ENCODE measurements at regions not wholly inside any gene's neighbourhood (a gene's known extent, or its start where the extent isn't known, plus 50 kb on each side); places are given as distances from the start of the nearest gene placed in this dataset.
A peak's percentile ranks its signal among the peaks of the same experiment; 100 is the strongest.

DNA sequence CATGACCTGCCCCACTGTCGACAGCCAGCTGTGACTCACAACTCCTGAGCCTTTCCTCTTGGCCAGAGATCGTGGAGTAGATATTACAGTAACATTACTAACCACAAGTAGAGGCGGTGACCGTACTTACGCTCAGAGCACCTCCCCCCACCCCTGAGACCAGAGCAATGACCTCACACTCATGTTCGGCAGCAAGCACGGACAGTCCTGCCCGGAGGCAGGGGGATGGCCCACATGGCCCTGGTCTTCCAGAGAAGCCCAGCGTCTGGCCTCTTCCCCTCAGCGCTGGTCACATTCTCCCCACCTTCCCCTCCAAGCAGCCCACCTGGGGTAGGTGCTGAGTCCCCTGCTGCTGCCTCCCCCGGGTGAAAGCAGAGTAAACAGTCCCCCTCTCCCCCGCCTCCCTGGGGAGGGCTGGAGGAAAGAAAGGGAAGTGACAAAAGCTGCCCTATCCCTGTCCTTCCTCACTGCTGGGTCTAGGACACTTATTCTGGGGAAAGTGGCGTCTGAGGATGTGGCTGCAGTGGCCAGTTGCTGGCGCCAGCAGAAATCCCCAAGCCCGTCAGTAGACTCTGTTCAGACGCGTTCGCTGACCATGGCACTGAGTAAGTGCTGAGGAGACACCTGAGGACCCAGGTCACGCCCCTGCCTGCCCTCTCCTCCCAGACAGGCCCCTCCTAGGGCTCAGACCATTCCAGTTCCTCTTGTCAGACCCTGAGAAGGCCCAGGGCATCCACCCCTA, 68.5 kb downstream of the MRPL14 start (continued):
- TF ChIP-seq, protein P1, sequence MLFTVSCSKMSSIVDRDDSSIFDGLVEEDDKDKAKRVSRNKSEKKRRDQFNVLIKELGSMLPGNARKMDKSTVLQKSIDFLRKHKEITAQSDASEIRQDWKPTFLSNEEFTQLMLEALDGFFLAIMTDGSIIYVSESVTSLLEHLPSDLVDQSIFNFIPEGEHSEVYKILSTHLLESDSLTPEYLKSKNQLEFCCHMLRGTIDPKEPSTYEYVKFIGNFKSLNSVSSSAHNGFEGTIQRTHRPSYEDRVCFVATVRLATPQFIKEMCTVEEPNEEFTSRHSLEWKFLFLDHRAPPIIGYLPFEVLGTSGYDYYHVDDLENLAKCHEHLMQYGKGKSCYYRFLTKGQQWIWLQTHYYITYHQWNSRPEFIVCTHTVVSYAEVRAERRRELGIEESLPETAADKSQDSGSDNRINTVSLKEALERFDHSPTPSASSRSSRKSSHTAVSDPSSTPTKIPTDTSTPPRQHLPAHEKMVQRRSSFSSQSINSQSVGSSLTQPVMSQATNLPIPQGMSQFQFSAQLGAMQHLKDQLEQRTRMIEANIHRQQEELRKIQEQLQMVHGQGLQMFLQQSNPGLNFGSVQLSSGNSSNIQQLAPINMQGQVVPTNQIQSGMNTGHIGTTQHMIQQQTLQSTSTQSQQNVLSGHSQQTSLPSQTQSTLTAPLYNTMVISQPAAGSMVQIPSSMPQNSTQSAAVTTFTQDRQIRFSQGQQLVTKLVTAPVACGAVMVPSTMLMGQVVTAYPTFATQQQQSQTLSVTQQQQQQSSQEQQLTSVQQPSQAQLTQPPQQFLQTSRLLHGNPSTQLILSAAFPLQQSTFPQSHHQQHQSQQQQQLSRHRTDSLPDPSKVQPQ (CRISPR knock-in tag; IDR thresholded peaks at IDR 0.05; ENCODE audit: borderline replicate concordance), result no peak; the same call in 1 of the 2 replicates
- TF ChIP-seq ZNF586 (CRISPR knock-in tag; conservative IDR thresholded peaks at IDR 0.05) (no peak), KLF6 (CRISPR knock-in tag; IDR thresholded peaks at IDR 0.05; ENCODE audit: borderline replicate concordance) (peak; percentile 96; the same call in 1 of the 2 replicates), NFIX (CRISPR knock-in tag; IDR thresholded peaks at IDR 0.05; ENCODE audit: low read depth) (peak; percentile 26; the same call in 1 of the 2 replicates), C11orf30 (IDR thresholded peaks at IDR 0.05; ENCODE audit: low read depth) (peak; percentile 26; the same call in 1 of the 2 replicates), CBX2 (IDR thresholded peaks at IDR 0.05; ENCODE audit: insufficient read depth, low read length, poor library complexity, severe bottlenecking) (no peak), TCF7L2 (IDR thresholded peaks at IDR 0.05; ENCODE audit: low read depth, low read length) (no peak), EWSR1 (IDR thresholded peaks at IDR 0.05; ENCODE audit: borderline replicate concordance, low read depth, partially characterized antibody) (no peak)
- TF ChIP-seq, protein P2, sequence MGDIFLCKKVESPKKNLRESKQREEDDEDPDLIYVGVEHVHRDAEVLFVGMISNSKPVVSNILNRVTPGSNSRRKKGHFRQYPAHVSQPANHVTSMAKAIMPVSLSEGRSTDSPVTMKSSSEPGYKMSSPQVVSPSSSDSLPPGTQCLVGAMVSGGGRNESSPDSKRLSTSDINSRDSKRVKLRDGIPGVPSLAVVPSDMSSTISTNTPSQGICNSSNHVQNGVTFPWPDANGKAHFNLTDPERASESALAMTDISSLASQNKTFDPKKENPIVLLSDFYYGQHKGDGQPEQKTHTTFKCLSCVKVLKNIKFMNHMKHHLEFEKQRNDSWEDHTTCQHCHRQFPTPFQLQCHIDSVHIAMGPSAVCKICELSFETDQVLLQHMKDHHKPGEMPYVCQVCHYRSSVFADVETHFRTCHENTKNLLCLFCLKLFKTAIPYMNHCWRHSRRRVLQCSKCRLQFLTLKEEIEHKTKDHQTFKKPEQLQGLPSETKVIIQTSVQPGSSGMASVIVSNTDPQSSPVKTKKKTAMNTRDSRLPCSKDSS (IDR thresholded peaks at IDR 0.05; ENCODE audit: low read depth, partially characterized antibody), result no peak
- TF ChIP-seq, protein P3, sequence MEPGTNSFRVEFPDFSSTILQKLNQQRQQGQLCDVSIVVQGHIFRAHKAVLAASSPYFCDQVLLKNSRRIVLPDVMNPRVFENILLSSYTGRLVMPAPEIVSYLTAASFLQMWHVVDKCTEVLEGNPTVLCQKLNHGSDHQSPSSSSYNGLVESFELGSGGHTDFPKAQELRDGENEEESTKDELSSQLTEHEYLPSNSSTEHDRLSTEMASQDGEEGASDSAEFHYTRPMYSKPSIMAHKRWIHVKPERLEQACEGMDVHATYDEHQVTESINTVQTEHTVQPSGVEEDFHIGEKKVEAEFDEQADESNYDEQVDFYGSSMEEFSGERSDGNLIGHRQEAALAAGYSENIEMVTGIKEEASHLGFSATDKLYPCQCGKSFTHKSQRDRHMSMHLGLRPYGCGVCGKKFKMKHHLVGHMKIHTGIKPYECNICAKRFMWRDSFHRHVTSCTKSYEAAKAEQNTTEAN (CRISPR knock-in tag; IDR thresholded peaks at IDR 0.05), result peak; percentile 57
- TF ChIP-seq, protein P4, sequence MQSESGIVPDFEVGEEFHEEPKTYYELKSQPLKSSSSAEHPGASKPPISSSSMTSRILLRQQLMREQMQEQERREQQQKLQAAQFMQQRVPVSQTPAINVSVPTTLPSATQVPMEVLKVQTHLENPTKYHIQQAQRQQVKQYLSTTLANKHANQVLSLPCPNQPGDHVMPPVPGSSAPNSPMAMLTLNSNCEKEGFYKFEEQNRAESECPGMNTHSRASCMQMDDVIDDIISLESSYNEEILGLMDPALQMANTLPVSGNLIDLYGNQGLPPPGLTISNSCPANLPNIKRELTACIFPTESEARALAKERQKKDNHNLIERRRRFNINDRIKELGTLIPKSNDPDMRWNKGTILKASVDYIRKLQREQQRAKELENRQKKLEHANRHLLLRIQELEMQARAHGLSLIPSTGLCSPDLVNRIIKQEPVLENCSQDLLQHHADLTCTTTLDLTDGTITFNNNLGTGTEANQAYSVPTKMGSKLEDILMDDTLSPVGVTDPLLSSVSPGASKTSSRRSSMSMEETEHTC (IDR thresholded peaks at IDR 0.05), result peak; percentile 97
- TF ChIP-seq, protein P5, sequence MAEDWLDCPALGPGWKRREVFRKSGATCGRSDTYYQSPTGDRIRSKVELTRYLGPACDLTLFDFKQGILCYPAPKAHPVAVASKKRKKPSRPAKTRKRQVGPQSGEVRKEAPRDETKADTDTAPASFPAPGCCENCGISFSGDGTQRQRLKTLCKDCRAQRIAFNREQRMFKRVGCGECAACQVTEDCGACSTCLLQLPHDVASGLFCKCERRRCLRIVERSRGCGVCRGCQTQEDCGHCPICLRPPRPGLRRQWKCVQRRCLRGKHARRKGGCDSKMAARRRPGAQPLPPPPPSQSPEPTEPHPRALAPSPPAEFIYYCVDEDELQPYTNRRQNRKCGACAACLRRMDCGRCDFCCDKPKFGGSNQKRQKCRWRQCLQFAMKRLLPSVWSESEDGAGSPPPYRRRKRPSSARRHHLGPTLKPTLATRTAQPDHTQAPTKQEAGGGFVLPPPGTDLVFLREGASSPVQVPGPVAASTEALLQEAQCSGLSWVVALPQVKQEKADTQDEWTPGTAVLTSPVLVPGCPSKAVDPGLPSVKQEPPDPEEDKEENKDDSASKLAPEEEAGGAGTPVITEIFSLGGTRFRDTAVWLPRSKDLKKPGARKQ (CRISPR knock-in tag; IDR thresholded peaks at IDR 0.05), result no peak
- TF ChIP-seq, protein P6, sequence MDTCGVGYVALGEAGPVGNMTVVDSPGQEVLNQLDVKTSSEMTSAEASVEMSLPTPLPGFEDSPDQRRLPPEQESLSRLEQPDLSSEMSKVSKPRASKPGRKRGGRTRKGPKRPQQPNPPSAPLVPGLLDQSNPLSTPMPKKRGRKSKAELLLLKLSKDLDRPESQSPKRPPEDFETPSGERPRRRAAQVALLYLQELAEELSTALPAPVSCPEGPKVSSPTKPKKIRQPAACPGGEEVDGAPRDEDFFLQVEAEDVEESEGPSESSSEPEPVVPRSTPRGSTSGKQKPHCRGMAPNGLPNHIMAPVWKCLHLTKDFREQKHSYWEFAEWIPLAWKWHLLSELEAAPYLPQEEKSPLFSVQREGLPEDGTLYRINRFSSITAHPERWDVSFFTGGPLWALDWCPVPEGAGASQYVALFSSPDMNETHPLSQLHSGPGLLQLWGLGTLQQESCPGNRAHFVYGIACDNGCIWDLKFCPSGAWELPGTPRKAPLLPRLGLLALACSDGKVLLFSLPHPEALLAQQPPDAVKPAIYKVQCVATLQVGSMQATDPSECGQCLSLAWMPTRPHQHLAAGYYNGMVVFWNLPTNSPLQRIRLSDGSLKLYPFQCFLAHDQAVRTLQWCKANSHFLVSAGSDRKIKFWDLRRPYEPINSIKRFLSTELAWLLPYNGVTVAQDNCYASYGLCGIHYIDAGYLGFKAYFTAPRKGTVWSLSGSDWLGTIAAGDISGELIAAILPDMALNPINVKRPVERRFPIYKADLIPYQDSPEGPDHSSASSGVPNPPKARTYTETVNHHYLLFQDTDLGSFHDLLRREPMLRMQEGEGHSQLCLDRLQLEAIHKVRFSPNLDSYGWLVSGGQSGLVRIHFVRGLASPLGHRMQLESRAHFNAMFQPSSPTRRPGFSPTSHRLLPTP (IDR thresholded peaks at IDR 0.05; ENCODE audit: borderline replicate concordance, extremely low read depth, insufficient read length), result no peak

Data from K562 (cell line).